Epidermal melanocyte (primary cell): ENCODE measurements at regions not wholly inside any gene's neighbourhood (a gene's known extent, or its start where the extent isn't known, plus 50 kb on each side); places are given as distances from the start of the nearest gene placed in this dataset.
"Not testable (repeated sequence)": the region's sequence is repeated elsewhere in the genome, so short reads cannot be mapped to it uniquely, and the experiment has no call there.

ENCODE experiments used
- DNase-seq: peaks from one replicate; pipeline ENCODE4 v3.0.0; 2011; ENCODE audit warnings: low spot score; ENCODE audit not compliant: insufficient read length

DNA sequence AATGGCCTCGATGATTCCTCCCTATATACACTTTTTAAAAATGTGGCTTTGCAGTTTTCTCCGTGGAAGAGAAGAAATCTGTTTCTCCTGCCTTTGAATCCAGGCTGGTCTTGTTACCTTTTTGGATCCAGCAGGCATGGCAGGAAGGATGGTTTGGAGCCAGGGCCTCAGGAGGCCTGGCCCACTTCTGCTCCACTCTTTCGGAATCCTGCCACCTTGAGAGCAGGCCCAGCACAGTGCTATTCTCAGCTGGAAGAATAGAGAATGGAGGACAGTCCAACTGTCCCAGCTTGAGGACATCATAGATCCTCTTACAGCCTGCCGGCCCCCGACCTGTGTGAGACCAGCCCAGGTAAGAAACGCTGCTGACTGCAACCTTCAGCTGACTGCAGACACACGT lies 421.5 kb downstream of the FUT8 start:
- DNase-seq: no peak

DNA sequence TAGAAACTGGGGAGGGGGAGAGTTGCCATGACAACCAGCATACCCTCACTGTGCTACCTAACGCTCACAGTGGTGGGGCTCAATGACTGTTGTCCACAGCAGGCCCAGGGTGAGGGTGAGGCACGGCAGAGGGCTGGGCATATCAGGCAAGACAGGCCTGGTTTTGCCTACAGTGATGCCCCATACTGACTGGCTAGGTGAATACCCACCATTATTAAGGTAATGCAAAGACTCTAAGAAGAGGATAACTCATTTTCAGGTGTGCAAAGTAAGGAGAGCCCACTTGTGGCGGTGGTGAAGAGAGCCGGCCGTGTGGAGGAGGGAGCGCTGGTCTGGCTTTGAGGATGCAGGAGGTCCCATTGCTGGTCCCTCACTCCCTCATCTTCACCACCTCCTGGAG lies 422.3 kb downstream of the FUT8 start:
- no peak for DNase-seq

DNA sequence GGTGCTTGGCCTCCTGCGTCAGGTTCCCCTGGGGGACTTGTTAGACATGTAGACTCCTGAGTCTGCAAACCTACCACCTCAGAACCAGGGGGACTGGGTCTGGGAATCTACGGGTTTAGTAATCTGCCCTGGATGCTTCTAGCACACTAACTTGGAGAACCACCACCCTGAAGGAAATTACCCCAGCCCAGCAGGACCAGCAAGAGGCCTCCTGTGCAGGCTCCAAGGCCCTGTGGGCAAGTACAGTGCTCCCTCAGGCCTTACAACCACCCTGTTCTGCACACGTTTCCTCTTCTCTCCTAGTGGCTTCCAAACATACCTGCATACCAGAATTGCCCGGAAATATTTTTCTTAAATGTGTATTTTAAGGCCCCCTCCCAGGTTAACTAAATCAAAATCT lies 423.0 kb downstream of the FUT8 start:
- DNase-seq: no peak

DNA sequence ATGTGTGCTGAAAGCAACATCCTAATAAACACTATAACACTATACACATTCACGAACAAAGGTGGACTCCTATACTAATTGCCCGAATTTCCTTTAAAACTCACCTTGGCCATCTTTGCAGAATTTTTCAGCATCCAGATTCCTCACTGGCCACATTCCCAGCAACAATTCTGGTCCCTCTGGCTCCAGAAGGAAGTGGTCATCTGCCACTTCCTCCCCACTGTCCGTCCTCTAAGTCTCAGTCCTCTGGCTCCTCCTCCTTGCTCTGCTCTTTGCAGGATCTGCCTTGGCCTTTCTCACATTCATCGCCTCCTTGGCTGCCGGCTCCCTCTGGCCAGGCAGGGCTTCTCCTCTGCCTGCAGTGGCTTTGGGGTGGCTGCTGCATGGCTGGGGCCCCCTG lies 426.0 kb downstream of the FUT8 start:
- no peak for DNase-seq

DNA sequence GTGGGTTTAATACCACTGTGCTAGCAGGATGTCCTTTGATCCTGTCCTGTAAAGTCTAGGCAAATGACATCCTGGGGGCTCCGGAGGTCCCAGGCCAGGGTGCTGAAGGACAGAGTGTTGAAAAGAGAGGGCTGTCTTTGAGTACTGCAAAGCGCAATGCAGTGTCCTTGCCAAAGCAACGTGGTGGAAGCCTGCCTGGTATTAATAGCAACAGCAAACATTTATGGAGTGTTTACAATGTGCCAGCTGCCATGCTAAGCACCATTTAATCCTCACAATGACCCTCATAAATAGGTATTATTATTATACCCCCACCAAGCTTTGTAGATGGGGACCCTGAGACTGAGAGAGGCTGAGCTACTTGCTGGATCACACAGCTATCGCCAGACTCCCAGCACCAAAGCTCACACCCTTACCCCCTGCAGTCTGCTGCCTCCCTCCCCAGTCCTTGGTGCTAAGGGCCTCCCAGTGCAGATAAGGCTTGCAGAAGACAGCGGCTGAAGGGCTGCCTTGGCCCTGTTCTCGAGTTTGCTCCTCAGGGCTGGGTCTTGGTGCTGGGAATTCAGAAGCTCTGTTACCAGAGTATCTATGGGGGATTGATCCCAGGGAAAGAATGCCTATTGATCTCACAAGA lies 427.7 kb downstream of the FUT8 start:
- DNase-seq: no peak

DNA sequence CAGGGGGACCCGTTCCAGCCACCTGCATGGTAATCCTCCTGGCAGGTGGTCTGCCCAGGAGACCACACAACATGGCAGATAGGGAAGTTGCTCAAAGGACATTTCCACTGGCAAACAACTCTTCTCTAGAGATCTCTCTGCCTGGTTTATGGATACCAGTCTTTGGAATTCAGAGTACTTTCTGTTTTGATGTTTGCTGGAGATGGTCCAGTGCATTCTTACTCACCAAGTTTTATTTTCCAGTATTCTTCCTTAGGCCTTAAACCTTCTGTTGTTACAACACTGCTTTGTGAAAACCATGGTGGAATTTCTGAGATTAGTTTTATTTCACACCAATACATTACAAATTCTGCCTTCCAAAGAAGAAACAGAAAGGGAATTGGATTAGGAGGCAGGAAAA lies 428.3 kb downstream of the FUT8 start:
- no peak for DNase-seq

DNA sequence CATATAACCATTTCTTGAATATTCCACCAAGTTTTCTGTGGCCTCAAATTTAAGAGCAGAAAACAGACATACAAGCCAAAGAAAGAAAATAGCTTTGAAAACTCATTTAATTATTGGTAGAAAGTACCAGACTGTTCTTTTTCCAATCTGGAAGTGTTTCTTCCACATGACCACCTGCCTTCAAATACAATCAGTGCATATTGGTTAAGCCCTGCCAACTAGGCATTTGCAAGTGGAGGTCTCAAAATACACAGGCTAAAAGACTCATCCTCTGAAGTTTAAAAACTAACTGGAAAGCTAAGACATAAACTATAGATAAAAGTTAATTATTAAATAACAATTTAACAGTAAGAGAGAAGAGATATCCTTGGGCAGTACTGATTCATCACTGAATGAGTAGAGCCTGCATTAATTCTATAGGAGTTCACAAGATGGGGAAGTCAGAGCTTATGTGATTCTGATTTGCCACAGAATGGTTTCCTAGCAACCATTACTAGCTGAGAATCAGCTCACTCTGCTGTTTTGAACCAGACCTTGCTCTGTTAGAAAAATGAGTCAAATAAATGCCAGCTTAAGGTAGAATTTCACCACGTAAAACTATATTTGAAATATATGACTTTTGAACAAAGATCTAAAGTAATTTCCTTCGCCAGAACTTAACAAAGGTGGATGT lies 433.8 kb downstream of the FUT8 start:
- DNase-seq: no peak

DNA sequence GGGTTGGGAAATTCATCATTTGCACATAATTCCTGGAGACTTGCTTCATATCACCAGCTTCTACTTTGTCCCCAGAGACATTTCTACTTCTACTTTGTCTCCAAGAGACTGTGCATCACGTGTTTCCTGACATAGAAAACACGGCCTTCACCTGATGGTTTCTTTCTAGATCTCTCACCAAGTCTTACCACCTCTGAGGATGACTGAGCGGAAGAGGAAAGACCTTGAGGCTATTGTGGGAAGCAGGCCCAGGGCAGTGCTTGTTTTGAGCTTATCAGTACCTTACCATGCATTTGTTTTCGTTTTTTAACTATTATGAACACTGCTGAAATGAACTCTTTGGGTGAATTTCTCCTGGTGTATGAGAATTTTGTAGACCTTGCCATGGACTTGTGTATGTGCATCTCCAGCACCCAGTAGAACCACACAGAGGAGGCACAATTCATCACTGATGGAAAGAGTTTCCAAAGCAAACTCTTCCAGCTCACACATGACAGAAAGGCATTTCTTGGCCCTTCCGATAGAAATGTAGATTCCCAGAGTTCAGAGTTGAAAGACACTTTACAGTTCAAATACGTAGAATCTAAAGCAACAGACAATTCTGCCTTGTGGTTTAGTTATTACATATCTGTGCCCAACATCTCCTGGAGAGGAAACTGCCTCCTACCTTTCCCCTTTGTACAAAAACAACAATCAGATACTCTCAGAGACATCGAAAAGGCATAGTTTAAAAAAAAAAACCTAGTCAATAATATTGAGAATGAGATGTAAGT lies 434.7 kb downstream of the FUT8 start:
- DNase-seq: no peak

DNA sequence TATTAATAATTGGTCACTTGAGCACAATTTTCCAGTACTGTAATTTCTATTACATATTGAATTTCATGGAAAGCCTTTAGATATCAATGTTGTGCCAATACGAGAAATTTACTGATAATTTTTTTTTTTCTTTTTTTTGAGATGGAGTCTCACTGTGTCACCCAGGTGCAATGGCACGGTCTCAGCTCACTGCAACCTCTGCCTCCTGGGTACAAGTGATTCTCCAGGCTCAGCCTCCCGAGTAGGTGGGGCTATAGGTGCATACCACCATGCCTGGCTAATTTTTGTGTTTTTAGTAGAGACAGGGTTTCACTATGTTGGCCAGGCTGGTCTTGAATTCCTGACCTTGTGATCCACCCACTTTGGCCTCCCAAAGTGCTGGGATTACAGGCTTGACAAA lies 435.4 kb downstream of the FUT8 start:
- DNase-seq: not testable (repeated sequence)

DNA sequence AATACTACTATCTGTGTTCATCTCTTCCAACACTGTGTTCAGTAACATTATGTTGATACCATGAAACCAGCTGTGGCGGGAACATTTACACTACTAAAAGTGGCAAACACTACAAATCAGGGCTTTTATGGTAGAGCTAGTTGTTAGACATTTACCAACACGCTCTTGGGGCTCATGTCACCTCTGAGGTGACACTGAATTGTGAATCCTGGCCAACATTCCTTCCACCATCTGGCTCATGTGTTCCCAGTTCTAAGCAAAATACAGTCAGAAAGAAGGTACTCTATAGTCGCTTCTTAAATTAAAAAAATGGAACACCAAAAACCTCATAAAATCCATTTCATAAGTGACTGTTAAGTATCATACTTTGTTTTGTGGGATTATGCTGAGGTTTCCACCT lies 436.6 kb downstream of the FUT8 start:
- DNase-seq: no peak

DNA sequence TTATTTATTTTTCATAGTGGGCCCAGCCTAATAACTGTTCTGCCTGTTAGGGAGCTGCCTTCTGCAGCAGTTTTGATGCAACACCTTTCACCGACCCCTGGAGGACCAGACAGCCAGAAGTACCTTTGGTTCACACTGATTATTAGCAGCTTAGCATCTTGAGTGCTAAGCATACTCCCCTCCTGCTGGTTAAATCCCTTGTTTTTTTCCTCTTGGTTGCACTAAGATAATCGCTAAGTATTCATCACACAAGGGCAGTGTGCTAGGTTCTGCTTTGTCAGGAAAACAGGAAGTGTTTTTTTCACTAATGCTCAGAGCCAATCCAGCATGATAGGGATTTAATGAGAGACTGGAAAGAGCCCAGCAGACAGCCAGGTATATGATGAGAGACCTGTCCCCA lies 437.0 kb downstream of the FUT8 start:
- no peak for DNase-seq

DNA sequence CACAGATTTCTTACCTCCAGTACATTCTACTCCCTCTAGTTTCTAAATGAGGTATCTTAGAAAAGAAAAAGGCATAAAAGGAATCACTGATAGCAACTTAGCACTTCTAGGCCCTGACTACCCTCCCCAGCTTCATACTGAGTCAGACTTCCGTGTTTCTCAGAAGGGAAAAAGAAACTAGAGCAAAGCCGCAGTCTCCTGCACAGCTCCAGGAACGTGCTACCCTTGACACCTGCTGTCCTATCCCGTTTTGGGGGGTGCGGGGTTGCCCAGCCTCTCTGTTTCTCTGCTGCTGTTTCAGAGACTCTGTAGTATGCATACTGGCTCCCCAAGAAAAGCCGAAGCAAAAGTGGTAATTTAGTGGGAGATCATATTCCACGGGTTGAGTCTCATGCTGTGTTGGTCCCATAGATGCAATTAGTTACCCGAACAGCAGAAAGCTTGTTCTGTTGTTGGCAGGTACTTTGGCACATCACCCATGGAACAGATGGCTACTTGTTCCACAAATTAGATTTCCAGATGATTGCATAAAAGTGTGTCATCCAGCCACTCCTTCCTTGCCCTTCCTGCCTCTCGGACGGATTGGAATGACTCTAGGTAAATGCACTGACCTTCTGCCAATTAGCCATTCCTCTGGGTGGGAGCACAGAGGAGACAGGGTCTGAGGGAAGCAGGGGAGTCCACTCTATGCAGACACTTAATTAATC lies 438.1 kb downstream of the FUT8 start:
- DNase-seq: no peak

DNA sequence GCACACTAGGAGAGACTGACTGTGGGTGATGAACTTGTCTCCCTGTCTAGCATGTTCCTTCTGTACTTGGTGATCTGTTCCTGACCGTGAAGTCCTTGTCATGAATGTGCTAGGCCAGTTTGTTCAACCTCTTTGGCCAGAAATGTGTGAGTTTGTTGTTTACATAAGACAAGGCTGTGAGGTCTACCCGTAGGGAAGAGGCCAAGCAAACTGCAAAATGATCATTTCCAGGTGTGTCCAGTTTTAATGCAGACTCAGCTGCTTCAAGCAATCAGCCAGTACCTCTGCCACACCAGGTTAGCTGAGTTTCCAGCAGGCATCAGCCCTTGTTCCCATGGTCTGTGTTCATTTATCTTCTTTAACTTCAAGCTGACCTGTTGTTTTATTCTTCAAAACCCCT lies 440.2 kb downstream of the FUT8 start:
- no peak for DNase-seq

DNA sequence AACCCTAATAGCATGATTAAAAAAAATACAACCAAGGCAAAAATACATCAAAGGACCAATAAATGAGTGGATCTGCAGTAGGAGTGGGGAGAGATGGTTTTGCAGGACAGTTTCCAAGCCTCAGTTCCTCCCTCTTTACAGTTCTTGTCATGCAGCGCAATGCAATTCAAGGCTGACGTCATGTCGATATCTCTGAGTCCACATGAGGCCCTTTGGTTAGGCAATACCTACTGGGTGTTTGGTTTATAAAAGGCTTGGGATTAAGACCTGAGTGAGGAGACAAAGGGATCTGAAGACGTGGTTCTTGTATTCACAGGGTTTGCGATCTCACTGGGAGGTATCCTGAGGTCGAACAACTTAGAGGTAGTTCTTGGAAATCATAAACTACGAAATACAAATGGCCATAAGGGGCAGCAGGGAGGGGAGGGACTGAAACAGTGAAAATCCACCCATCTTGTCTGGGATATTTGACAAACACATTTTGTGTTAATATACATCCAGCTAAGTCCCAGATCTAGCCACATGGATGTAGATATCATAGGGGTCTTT lies 441.0 kb downstream of the FUT8 start:
- DNase-seq: no peak

DNA sequence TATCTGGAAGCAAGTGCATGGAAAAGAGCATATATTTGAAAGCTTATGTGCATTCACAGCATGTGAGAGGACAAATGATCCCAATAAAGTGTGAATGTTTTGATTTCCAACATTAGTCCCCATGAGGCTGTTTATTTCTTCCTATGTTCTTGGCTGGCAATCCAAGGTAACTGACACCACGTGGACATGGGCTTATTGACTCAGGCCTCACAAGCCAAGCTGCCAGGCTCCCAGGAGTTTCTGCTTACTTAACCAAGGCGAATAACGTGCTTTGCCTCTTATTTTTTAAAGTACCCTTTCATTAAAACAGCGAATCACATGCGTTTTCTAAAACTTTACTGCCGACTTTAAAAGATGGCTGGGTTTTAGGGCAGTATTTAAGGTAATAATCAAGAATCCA lies 441.7 kb downstream of the FUT8 start:
- DNase-seq: no peak

DNA sequence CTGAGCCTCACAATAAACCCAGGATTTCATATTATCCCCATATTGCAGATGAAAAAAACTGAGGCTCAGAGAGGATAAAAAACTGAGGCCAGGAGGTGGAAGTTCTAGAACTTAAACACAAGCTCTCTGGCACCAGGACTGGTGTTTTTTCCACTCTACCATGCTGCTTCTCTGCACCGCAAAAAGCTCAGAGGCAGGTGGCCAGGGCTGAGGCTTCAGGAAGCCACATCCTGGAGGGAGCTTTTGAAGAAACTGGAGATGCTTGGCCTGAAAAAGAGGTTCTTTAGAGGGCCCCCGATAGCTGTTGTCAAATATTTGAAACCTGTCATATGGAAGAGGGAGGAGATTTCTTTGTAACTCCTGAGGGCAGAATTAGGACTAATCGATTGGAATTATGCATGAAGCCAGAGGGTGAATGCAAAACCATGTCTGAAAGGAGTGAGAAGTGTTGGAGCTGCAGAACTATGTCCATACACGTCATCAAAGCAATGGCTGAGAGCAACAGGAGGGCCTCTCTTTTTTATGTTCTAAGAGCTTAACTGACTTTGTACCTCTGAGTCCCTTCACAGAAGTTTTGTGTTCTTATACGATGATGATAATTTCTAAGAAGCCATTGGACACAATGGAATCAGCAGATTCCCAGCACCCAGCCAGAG lies 448.6 kb downstream of the FUT8 start:
- no peak for DNase-seq

DNA sequence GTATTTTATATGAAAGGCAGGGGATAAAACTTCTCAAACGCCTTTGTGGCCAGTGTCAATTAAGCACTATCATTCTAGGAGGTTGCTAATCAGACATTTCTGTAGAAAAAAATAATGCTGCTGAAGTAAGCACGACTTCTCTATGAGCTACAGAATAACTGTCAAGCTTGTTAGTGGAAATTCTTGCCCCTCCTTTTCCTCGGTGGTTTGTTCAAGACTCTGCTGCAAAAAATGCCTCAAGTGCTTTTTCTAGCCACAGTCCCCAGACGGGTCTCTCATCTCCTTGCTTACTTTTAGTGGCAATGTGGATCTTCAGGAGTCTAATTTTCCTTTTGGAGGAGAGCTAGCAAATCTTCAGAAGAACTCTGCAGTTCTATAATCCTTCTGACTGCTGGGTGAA lies 452.0 kb downstream of the FUT8 start:
- DNase-seq: no peak

DNA sequence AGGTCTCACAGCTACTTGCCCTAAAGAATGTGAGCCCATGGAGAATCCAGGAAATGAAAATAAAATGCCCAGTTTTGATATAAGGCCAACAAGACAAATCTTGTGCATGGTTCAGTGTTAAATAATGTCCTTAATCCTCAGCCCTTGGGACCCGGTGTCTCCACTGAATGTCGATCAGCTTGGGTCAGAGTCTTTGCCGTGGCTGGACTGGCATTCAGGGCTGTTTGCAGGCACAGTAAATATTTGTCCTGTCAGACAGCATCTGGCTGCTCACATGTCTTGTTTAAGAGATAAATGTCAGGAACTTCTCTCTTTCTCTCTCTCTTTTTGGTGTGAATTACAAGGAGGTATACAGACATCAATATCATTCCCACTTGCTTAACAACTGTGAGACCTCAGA lies 452.5 kb downstream of the FUT8 start:
- no peak for DNase-seq

DNA sequence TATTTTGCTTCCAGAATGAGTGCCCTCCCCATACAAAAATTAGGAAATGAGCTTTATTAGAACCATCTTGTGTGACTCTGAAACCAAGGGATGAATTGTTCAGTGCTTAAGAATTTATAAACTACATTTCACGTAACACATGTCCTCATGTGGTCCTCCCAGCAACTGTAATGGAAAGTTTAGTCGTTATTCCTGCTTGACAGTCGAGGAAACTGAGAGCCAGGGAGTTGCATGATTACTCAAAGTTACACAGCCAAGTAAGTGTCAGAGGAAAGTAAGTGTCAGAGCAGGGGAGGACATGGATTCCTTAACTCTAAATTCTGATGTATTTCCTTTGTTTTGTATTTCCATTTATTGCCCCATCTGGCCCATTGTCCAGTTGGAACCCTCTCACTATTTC lies 453.9 kb downstream of the FUT8 start:
- DNase-seq: peak; percentile 33

DNA sequence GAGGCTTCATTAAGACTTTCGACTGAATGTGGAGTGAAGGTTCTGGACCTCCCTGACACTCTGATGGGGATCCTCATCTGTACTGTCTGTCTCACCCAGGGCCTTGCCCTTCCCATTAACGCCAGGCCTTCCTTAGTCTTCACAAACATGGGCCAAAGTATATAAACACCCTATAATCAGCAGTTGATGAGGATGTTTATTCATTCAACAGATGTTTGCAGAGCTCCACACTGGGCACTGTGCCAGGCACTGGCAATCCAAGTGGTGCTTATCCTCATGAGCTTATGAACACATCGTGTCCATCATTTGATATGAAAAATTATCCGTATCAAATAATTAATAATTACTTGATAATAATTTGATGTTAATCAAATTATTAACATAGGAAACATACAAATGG lies 454.4 kb downstream of the FUT8 start:
- no peak for DNase-seq

DNA sequence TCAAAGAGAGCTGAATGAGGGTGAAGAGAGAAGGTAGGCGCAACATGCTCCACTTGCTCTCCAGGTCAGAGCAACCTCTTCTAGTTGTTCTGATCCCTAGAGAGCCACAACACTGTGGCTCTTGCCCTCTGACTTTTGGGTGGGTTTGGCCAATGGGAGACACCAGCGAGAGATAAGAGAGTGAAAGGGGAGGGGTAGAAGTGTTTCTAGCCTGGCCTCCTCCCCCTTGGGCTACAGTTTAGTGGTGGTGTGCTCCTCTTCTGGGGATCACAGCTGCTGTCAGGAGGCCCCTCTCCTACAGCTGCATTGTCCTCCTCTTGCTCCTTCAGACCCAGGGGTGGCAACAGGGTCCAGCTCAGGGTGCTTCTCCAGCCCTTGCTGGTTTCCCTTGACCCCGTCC lies 454.8 kb downstream of the FUT8 start:
- DNase-seq: no peak
